WTC11 (cell line): ENCODE measurements at regions not wholly inside any gene's neighbourhood (a gene's known extent, or its start where the extent isn't known, plus 50 kb on each side); places are given as distances from the start of the nearest gene placed in this dataset.

Experiments
- E2F4 ChIP-seq: sonication (generic); formaldehyde crosslinking; IDR thresholded peaks from 2 replicates; pipeline ENCODE4 v1.8.1; 2022; ENCODE audit warnings: low read depth, mild to moderate bottlenecking, moderate library complexity, missing genetic modification reagents, borderline replicate concordance
- IRF2 ChIP-seq: sonication (generic); formaldehyde crosslinking; IDR thresholded peaks from 2 replicates; pipeline ENCODE4 v1.8.0; 2022; ENCODE audit warnings: low read depth, missing genetic modification reagents, borderline replicate concordance

GRCh38 chr2:8553643-8554042, 128.2 kb upstream of the ID2 start:
- TF ChIP-seq E2F4 (no peak), IRF2 (CRISPR knock-in tag) (no peak)
